ENCODE measurements at regions not wholly inside any gene's neighbourhood (a gene's known extent, or its start where the extent isn't known, plus 50 kb on each side); places are given as distances from the start of the nearest gene placed in this dataset.
"Not testable (repeated sequence)": the region's sequence is repeated elsewhere in the genome, so short reads cannot be mapped to it uniquely, and the experiment has no call there.

DNA sequence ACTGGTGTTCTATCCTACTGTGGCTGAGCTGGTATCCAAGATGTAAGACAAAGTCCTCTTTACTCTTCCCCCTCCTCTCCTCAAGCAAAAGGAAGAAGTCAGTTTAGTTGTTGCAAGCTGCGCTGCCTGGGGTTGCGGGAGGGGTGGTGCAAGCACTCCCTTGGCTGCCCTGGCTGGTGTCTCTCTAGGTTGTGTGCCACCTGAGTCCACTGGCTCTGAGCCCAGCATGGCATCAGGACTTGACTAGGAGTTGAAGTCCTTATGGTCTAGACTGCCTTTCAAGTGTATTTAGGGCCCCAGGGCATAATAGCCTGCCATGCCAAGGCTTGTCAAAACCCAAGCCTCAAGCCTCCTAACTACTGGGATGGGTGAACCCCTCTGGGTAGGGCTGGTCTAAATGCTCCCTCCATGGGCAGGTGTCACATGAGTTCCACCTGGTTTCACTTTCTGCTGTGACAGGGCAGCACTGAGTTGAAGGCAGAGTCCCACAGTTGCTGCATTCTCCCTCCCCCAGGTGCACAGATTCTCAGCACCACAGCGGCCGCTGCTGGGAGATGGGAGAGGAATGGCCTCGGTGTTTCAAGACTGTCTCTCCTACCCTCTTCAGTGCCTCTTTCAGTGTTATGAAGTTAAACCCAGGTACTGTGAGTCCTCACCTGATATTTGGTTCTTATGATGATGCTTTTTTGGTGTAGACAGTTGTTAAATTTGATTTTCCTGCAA, 62.5 kb upstream of the CHRNB4 start:
- not testable (repeated sequence) for TF ChIP-seq ZNF274 (CRISPR knock-in tag; IDR thresholded peaks at IDR 0.05); ETV6 (CRISPR knock-in tag; conservative IDR thresholded peaks at IDR 0.05); CTCF (CRISPR knock-in tag; IDR thresholded peaks at IDR 0.05); GABPB1 (CRISPR knock-in tag; IDR thresholded peaks at IDR 0.05); CEBPB (IDR thresholded peaks at IDR 0.05; ENCODE audit: borderline replicate concordance, low read depth, low read length); RERE (CRISPR knock-in tag; IDR thresholded peaks at IDR 0.05; ENCODE audit: low read depth); RNF2 (conservative IDR thresholded peaks at IDR 0.05; ENCODE audit: low read depth); ZNF790 (CRISPR knock-in tag; IDR thresholded peaks at IDR 0.05; ENCODE audit: borderline replicate concordance)
- TF ChIP-seq, protein P1, sequence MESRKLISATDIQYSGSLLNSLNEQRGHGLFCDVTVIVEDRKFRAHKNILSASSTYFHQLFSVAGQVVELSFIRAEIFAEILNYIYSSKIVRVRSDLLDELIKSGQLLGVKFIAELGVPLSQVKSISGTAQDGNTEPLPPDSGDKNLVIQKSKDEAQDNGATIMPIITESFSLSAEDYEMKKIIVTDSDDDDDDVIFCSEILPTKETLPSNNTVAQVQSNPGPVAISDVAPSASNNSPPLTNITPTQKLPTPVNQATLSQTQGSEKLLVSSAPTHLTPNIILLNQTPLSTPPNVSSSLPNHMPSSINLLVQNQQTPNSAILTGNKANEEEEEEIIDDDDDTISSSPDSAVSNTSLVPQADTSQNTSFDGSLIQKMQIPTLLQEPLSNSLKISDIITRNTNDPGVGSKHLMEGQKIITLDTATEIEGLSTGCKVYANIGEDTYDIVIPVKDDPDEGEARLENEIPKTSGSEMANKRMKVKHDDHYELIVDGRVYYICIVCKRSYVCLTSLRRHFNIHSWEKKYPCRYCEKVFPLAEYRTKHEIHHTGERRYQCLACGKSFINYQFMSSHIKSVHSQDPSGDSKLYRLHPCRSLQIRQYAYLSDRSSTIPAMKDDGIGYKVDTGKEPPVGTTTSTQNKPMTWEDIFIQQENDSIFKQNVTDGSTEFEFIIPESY (CRISPR knock-in tag; IDR thresholded peaks at IDR 0.05) = not testable (repeated sequence)

All from HepG2 (cell line).